GM21367 (cell line): ENCODE measurements at regions not wholly inside any gene's neighbourhood (a gene's known extent, or its start where the extent isn't known, plus 50 kb on each side); places are given as distances from the start of the nearest gene placed in this dataset.

Source experiments
- ATAC-seq: cut with Tn5 transposase; IDR thresholded peaks from one replicate; pipeline ENCODE4 v1.9.1; 2021; ENCODE audit not compliant: unreplicated experiment

GRCh38 chr7:41024126-41024525, 678.8 kb downstream of the INHBA start:
- ATAC-seq: no peak

- no peak for ATAC-seq
Measured at GRCh38 chr7:41020056-41020455, 682.8 kb downstream of the INHBA start.

GRCh38 chr7:41013117-41013516, 689.8 kb downstream of the INHBA start:
- ATAC-seq: no peak

- ATAC-seq: no peak
Measured at GRCh38 chr7:41012041-41012440, 690.8 kb downstream of the INHBA start.

- ATAC-seq: no peak
Measured at GRCh38 chr7:41010967-41011366, 691.9 kb downstream of the INHBA start.

GRCh38 chr7:41010418-41010817, 692.5 kb downstream of the INHBA start:
- ATAC-seq: no peak

GRCh38 chr7:41007811-41008210, 695.1 kb downstream of the INHBA start:
- no peak for ATAC-seq

- no peak for ATAC-seq
Measured at GRCh38 chr7:41007351-41007751, 695.5 kb downstream of the INHBA start.

GRCh38 chr7:41006306-41006995, 696.4 kb downstream of the INHBA start:
- ATAC-seq: no peak

- ATAC-seq: no peak
Measured at GRCh38 chr7:41005374-41005901, 697.5 kb downstream of the INHBA start.

- ATAC-seq: no peak
Measured at GRCh38 chr7:41003977-41004376, 698.9 kb downstream of the INHBA start.

- no peak for ATAC-seq
Measured at GRCh38 chr7:41003611-41003940, 699.3 kb downstream of the INHBA start.

- peak; percentile 54 for ATAC-seq
Measured at GRCh38 chr7:41002741-41003610, 699.9 kb downstream of the INHBA start.

GRCh38 chr7:41000042-41000441, 702.8 kb downstream of the INHBA start:
- ATAC-seq: no peak

GRCh38 chr7:40996233-40996677, 706.6 kb downstream of the INHBA start:
- ATAC-seq: no peak

GRCh38 chr7:40990841-40991240, 712.0 kb downstream of the INHBA start:
- ATAC-seq: no peak

- no peak for ATAC-seq
Measured at GRCh38 chr7:40987571-40987970, 715.3 kb downstream of the INHBA start.

- no peak for ATAC-seq
Measured at GRCh38 chr7:40986351-40986873, 716.5 kb downstream of the INHBA start.

- ATAC-seq: no peak
Measured at GRCh38 chr7:40983111-40983510, 719.8 kb downstream of the INHBA start.

GRCh38 chr7:40979296-40979695, 723.6 kb downstream of the INHBA start:
- no peak for ATAC-seq

GRCh38 chr7:40978047-40978446, 724.8 kb downstream of the INHBA start:
- no peak for ATAC-seq

GRCh38 chr7:40977533-40977932, 725.4 kb downstream of the INHBA start:
- no peak for ATAC-seq
